ENCODE measurements at regions not wholly inside any gene's neighbourhood (a gene's known extent, or its start where the extent isn't known, plus 50 kb on each side); places are given as distances from the start of the nearest gene placed in this dataset.
"Not testable (repeated sequence)": the region's sequence is repeated elsewhere in the genome, so short reads cannot be mapped to it uniquely, and the experiment has no call there.

DNA sequence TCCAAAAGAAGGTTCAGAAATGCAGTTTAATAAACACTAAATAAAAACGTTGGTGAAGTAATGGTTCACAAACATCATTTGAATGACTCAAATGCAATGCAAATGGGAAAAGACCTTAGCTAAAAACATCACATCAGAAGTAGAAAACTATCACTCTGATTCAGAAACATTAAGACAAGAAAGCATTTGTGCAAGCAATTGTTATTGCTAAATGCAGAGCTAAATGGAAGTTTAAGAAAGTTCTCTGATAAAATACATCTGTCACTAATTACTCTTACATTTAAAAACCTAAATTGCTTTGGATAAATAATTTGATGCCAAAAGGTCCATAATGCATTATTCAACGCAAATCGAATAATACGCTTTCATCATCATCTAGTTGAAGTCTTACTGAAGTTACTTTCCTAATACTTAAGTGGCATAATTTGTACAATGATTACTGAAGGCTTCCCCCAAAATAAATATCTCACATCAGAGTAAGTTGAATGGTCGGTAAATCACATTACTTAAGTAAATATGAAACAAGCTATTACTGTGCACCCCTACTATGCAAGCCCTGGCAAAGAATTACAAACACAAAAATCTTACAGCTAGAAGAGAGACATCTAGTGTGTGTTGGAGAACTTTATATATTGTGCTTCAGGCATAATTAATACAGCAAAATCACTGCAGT lies 105.7 kb upstream of the KCTD1 start:
- no peak for DNase-seq (ENCODE audit: low spot score)

DNA sequence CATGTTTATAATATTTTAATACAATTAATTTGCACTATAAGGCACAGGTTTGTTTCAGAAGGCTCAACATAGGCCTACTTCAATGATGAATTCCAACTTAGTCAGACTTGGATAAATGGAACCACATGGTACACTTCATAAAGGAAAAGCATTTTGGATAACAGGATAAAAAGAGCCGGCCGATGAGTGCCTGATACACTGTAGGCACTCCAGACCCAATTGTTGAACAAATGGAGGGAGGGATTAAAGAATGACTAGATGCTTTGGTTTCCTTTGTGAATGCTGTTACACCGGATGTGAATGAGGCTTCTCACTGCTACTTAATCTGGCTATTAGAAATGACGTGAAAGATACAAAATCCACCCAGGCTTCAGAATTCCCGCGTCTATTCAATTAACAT lies 104.1 kb upstream of the KCTD1 start:
- DNase-seq (ENCODE audit: low spot score) = no peak

DNA sequence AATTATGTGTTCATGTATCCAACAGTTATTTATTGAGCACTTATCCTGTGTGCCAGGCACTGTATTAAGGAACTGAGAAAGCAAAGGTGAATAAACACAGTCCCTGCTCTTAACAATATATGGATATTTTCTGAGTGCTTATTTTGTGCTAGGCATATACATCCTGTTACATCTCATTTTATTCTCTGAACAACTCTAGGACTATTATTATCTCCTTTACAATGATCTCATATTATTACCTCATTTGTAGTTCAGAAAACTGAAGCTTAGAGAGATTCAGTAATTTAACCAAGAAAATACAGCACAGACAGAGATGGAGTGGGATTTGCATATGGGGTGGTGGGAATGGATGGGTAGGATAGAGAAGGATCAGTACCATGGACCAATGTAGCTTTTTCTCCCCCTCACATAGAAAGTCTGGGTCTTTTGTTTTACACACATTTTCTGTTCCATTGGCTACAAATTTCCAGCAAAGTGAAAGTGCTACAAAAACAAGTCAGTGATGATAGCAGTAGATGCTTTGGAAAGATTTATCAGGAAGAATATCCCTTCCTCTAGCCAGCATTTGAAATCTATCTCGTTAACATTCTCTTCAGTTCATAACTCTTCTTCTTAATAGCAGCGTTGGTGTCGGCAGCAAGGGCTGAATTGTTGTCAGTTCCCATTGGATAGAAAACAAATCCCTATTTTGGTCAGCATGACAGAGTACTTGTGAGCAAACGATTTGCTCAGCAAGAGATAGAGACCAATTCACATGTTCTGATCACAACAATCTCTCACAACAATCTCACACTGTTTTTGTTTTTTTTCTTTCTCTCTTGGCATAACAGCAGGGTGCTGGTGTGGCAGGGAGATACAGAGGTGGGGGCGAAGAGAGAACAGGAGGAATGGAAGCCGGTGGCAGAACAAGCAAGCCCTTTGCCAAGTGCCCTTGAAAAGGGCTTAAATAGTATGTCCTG lies 102.2 kb upstream of the KCTD1 start:
- DNase-seq (ENCODE audit: low spot score) = no peak

DNA sequence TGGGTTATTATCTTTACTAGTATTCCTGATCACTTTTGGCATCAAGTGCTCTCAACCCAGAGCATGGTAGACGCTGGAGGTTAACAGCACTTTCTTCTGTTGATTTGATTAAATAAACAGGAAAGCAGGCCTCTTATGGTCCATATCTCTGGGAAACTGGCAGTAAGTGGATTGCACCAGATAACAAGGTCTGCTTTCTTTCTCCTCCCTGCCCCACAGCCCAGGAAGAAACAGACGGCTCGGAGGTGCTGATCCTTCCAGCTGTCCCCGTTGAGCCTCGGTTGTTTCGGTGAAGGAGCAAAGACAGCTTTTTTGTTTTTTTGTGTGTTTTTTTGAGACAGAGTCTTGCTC lies 100.8 kb upstream of the KCTD1 start:
- DNase-seq (ENCODE audit: low spot score) = no peak

DNA sequence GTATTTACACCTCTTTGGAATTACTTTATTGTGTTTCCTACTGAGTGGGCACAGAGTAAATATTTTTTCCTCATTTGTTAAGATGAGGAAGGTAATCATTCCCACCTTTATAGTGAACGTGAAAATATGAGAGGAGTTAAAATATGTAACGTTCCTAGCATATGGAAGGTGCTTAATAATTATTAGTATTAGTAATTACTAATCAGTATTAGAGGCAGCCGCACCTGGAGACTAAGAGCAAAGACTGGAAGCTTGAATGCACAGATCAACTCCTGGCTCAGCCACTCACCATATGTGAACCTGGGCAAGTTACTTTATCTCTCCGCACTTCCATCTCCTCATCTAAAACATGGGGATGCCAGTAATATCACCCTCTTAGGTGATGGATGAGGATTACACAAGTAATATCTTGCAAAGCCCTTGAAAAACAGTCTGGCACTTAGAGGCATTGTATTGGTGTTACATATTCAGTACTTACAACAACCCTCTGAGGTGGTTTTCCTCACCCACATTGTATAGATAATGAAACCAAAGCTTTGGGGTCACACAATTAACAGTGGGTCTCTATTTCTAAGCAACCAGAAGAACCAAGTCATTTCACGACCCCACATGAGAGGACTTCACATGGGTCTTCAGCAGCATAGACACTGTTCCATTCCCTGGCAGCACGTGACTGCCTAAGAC lies 100.3 kb upstream of the KCTD1 start:
- no peak for DNase-seq (ENCODE audit: low spot score)

DNA sequence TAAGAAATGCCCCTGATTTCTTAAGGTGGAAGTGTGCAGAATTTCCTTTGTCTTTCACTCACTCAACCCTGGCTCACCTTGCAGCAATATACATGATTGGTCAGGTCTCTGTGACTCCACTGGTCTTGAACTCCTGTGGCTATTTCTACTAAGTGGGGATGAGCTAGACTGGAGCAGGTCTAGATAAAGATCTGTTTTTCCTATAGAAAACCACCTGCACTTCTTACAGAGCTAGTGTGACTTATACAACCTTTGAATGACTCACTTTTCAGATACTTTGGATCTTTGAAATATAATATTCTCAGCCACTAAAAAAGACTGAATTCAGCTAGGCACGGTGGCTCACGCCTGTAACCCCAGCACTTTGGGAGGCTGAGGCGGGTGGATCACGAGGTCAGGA lies 98.5 kb upstream of the KCTD1 start:
- DNase-seq (ENCODE audit: low spot score) = no peak

DNA sequence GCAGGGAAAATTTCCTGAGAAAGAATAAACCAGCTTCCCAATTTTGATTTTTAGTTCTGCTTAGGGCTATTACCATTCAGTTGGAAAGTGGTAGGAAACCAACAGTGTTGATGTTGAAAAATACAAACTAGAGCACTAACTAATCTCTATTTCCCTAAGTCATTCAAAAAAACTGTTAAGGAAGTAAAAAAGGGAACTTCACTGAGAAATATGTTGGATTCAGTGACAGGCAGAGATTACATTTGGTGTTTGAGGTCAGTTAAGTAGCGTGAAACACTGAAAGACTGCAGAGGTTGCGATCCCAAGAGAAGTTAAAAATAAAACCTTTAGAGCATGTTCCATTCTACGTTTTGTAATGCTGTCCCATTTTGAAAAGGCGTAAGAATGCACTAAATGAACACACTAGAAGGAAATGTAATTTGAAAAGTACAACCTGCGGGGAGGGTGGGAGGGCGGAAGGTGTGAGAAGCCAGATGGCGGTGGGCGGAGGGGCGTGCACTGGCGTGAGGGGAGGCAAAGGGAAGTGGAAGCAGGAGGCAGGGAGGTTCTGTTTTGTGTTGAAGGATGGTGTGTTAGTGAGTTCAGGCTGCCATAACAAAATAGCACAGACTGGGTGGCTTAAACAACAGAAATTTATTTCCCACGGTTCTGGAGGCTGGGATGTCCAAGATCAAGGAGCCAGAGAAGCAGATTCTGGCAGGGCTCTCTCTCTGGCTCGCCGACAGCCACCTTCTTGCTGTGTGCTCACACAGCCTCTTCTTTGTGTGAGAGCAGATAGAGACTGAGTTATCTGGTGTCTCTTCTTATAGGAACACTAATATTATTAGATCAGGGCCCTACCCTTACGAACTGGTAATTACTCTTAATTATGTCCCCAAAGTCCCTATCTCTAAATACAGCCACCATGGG lies 94.3 kb upstream of the KCTD1 start:
- DNase-seq (ENCODE audit: low spot score) = no peak

DNA sequence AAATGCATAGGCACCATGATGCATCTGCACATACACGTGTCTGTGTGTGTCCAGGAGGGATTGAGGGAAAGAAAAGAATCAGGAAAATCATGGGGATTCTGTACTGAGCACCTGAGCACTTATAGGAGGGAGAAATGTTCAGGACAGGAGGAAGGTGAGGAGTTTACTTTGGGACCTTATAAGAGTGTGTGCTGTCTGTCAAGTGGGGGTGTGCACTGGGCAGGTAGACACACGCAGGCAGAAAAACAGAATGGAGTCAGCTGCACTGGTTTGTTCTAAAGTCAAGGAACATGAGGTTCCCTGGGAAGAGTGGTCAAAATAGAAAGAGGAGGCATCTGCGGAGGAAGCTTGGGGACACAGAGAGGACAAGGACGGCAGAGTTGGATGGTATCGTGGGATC lies 92.2 kb upstream of the KCTD1 start:
- no peak for DNase-seq (ENCODE audit: low spot score)

DNA sequence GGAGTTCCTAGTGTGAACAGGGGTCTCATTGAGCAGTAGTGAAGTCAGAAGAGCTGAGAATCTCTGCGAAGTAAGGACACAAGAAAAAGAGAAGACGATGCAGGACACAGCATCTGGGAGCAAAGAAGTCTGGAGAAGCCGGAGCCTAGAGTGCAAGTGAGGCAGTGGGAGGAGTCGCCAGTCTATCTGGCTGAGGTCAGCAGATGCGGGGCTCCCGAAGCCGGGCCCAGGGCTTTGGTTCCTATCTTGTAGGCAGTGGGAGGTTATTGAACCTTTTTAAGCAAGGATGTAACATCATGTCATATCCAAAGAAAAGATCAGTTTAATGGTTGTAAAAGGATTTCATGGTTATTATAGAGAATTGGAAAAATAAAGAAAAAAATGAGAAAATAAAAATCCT lies 90.8 kb upstream of the KCTD1 start:
- no peak for DNase-seq (ENCODE audit: low spot score)

DNA sequence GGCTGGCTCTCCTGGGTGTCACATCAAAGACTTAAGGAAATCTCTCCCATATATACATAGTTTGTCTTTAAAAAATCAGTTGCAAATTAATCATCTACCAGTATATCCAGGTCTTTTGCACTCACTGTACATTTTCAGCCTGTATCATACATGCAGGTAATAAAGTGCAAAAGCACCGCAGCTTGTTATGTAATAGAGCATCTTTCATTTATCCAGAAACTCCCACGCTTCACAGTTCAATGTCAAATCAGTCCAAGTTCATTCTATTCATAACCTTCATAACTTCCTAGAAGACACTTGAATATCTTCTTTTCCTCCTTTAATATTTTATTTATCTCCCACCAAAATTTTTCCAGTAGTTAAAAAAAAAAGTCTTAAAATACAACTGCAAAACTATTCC lies 89.6 kb upstream of the KCTD1 start:
- DNase-seq (ENCODE audit: low spot score) = no peak

DNA sequence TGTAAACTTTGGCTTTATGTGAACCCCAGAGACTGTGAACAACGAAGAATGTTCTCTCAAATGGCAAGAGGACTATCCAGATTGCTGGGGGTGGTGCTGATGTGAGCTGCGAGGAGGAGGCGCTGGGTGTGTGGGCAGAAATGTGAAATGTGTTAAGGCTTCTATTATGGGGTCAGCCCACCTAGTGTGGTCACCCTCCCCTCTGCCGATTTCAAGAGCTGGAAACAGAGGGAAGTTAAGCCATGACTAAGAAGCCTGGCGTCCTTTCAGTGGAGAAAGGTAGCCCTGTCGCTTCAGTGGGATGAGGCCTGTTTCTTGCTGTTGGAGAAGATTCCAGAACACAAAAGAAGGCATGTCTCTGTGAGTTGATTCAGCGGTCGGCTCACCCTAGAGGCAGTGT lies 89.0 kb upstream of the KCTD1 start:
- DNase-seq (ENCODE audit: low spot score) = no peak

DNA sequence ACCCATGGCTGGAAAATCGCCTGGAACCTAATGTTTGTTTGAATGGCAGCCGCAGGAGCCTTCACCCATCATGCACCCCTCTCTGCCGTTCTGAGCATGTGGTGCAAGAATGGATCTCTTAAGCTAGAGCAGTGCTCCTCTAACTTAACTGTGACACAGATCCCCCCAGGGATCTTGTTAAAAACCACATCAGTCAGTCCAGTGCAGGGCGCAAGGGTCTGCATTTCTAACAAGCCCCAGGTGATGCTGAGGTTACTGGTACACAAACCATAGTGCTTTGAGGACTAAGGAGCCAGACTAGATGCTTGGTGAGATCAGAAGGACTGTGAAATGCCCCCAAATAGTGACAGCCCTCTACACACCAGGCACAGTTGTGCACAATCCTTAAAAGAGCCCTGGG lies 87.1 kb upstream of the KCTD1 start:
- DNase-seq (ENCODE audit: low spot score) = no peak

DNA sequence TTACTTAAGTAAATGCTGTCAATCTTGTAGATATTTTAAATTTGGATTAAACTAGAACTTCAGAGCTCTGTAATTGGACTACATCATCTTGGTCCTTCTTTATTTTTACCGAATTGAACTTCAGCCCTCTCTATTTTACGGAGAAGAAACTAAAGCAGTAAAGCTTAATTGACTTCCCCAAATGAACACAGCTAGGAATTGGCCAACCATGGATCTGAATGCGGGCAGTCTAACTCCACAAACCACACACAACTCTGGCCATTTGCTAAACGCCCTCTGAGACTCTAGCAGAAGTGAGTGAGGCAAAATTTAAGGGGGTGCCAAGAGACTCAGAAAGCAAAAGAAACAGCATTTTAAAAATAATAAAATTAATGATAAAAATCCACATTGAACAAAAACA lies 86.3 kb upstream of the KCTD1 start:
- DNase-seq (ENCODE audit: low spot score) = no peak

DNA sequence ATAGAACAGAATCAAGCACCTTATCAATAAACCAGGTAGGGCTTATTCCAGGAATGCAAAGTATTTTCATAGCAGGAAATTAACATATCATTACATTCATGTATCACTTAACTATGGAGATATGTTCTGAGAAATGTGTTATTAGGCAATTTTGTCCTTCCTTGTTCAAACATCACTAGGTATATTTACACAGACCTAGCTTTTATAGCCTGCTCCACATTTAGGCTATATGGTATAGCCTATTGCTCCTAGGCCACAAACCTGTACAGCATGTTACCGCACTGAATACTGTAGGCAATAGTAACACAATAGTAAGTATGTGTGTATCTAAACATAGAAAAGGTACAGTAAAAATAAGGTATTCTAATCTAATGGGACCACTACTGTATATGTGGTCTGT lies 82.8 kb upstream of the KCTD1 start:
- DNase-seq (ENCODE audit: low spot score) = no peak

DNA sequence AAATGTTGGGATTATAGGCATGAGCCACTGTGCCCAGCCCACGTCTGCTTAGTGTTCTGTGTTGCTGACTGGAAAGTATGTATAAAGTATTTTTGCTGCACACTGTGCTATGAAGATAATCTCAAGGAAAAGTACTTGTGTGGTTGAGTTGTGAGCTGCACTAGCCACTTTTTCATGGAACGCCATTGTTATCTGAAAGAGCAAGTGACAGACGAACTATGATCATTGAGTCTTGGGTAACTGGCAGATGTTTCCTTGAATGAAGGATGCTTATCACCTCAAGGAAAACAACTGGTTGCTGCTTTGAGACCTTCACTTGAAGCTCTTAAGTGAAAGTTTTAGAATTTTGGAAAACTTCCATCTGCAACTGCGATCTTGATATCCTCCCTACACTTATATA lies 82.2 kb upstream of the KCTD1 start:
- no peak for DNase-seq (ENCODE audit: low spot score)

DNA sequence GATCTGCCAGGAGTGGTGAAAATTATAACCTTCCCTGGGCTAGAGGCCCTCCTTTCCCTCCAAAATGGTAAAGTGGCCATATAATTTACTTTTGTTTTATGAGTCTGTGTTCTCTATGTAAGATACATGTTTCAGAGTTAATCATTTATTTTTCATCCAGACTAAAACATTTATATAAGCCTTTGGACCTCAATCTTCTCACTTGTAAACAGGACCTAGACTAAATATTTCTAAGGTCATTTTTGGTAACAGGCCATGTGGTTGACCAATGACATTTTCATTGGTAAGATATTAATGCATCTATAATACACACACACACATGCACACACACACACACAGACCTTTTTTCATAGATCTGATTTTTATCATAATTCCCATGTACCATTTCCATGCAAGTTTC lies 79.7 kb upstream of the KCTD1 start:
- no peak for DNase-seq (ENCODE audit: low spot score)

DNA sequence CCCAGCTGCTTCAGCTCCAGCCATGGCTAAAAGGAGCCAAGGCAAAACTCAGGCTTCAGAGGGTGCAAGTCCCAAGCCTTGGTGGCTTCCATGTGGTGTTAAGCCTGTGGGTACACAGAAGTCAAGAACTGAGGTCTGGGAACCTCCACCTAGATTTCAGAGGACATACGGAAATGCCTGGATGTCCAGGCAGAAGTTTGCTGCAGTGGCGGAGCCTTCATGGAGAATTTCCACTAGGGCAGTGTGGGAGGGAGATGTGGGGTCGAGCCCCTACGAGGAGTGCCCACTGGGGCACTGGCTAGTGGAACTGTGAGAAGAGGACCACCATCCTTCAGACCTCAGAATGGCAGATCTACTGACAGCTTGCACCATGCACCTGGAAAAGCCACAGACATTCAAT lies 76.1 kb upstream of the KCTD1 start:
- no peak for DNase-seq (ENCODE audit: low spot score)

DNA sequence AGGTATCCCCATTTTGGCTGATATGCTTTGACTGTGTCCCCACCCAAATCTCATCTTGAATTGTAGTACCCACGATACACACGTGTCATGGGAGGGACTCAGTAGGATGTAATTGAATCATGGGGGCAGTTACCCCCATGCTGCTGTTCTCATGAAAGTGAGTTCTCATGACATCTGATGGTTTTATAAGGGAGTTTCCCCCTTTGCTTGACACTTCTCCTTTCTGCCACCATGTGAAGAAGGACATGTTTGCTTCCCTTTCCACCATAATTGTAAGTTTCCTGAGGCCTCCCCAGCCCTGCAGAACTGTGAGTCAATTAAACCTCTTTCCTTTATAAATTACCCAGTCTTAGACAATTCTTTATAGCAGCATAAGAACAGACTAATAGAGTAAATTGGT lies 75.0 kb upstream of the KCTD1 start:
- DNase-seq (ENCODE audit: low spot score) = not testable (repeated sequence)

DNA sequence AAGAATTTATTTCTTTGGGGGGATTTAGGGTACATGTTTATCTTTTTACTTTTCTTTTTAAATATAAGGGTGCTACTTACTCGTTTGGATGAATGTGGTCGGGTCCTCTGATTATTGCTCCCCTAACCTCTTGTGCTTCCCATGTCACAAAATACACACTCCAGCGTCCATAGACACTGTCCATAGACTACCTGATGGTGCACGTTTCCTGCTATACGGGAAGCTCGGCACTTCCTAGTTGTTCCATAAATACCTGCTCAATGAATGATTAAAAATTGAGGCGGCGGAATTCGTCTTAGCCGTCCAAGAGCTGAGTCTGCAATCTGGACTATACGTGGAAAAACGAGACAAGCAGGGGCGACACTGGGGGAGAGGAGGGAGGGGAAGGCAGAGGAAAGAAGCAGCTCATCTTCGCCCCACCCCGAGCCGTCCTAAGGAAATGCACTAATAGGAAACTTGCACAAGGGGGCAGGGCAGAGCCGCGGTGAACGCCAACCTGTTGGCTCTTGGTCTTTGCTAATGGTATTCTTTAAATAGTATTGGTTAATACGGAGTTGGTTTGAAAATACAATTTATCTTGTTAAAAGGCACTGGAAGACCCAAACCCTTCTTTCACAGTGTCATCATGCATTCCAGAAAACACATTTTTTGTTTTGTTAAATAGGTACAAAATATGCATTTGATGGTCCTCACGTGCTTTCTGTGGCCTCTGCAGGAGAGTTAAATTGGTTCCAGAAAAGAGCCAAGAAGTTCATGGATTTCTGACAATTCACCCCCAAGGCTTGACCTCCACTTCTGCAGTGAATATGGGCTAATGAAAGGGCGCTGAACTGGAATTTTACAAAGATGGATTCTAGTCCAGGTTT lies 73.0 kb upstream of the KCTD1 start:
- DNase-seq (ENCODE audit: low spot score) = peak; percentile 38

DNA sequence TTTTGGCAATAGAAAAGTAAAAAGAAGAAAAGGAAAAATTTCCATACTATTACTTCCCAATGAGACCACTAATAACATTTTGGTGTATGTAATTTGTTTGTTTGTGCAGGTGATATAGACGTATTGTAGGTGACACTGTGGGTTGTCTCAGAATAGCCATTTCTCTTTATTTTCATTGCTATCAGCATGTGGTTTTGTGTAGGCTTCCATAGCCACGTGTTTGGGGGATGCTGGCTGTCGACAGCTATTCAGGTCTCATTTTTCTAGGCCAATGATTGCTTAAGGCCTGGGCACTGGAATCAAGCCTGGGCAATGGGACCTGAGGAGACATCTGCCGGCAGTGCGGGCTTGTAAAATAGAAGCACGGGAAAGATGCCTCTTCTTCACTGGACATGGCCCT lies 71.0 kb upstream of the KCTD1 start:
- no peak for DNase-seq (ENCODE audit: low spot score)

DNA sequence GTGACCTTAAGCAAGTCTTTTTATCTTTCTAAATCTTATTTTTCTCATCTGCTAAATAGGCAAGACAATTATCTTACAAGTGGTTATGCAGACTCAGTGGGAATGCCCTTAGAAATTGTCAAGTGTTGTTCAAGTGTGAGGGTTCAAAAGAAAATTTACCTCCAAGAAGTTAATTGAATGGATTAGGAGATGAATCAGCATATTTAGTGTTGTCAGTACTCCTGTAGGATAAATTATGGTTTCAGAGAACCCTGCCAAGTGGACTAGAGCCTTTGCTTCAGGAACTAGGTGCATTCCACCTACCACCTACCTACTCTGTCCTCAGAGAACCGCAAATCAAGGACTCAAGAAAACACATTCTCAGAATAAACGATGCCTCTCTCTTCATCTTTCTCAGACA lies 69.8 kb upstream of the KCTD1 start:
- no peak for DNase-seq (ENCODE audit: low spot score)

Measured in mucosa of gallbladder (tissue), 1 donor.